Activated CD4-positive, alpha-beta T cell treated with anti-CD3 and anti-CD28 coated beads, Interleukin-2, amount 50 U/mL, for 48 hours (primary cell): ENCODE measurements at regions not wholly inside any gene's neighbourhood (a gene's known extent, or its start where the extent isn't known, plus 50 kb on each side); places are given as distances from the start of the nearest gene placed in this dataset.
"Not testable (repeated sequence)": the region's sequence is repeated elsewhere in the genome, so short reads cannot be mapped to it uniquely, and the experiment has no call there.

Experiments
- DNase-seq, 2 experiments: peaks; one replicate each; pipeline ENCODE4 v3.0.0-alpha.2; 2020

DNA sequence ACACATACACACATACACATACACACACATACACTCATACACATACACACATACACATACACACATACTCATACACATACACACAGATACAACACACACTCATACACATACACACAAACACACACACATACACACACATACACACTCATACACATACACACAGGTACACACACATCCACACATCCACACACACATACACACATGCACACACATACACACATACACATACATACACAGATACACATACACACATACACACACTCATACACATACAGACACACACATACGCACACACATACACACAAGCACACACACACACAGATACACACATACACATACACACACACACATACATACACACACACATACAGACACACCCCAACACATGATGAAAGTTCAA is 729.1 kb upstream of the SOX11 start:
- DNase-seq, result no peak

DNA sequence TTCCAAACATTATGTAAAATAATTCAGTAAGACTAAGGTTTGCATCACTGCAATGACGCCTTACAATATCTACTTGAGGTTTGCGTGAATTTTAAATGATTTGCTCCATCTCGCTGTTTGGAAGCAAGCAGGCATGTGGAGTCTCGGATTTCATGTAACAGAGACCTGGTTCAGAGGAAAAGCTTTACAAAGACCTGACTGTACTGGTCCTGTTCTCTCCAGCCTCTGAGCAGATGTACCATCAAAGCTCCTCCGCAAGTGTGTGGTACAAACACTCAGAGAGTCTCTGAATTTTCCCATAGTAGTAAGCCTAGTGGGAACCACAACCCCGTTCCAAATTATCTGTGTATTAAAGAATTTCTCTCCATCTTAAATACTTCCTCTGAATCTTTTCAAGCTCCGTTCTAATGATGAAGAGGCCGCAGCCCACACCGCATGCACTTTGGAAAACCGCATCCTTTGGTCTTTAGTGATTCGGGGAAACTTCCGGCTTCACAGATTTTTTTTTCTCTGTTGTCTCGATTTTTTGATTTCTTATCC is 728.1 kb upstream of the SOX11 start:
- DNase-seq, result no peak

DNA sequence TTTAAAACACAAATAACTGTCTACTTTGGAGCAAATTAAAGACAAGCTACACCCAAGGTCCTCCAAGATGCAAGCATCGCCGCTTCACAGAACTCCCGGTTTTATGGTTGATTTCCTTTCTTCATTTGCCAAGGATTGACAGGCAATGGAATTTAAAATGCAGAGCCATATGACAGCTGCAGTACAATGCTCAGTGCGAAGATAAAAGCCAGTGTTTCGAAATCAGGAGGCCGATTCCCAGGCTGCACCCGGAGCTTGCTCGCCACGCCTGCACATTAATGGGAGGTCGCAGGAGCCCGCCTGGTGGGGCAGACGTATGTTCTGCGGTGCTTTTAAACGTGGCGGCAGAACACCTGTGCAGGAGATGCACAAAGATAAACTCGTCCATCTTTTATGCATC is 727.6 kb upstream of the SOX11 start:
- DNase-seq, result no peak

DNA sequence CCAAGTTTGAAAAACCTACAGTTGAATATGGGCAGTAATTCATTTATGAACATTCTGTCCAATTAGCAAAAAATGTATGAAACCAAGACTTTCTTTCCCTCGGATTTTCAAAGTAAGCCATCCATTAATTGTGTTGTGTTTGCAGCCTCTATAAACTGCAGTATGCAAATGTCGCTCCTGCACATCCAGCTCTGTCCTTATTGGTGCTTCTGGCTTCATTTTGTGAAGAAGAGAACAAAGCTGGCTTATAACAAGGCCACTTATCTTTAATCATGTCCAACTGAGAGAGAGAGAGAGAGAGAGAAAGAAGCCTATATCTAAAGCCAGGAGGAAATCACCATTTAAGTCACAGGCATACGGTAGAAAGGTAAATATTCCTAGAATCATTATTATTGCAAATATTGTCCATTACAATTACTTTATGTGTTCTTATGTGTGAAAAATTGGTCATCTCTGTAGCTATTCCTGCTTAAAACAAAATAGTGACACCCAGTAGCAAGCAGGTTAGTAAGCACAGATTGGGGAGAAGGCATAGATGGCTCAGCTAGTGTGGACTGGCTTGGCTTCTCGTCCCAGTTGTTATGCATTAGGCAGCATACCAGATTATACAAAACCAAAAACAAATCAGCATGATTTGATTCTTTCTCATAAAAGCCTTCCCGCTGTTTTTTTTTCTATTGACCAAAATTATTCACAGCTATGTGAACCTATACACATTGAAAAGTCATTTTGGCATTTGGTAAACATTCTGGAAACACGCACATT is 726.4 kb upstream of the SOX11 start:
- no peak for DNase-seq

DNA sequence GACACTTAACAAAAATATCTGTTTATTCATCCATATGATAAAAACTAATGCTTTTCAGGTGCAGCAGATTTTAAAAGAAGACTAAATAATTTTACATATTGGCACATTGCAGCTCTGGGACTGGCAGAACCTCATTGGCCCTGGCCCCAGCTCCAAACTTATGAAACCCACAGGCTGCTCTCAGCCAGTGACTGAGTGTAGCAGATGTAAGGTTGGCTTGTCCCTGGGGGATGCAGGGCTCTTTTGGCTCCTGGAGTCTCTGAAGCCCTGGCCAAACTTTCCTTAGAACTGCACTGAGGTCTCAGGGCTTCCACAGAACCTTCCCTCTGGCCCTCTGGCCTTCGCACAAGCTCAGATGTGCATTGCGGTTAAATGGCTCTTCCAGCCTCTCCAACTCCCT is 725.0 kb upstream of the SOX11 start:
- no peak for DNase-seq

DNA sequence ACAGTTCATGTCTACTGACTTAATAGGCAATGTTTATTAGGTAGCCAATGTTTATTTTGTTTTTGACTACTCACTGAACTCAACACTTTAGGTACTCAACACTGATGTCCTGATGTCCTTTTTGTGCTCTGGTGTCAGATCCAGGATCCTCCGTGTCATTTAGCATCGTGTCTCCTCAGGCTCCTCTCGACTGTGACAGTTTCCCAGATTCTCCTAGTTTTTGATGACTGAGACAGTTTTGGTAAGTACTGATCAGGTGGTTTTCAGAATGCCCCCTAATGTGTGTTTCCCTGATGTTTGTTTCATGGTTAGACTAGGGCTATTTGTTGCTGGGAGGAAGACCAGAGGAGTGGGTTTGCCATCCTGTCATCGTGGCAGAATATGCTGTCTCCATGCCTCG is 719.7 kb upstream of the SOX11 start:
- DNase-seq, result no peak

DNA sequence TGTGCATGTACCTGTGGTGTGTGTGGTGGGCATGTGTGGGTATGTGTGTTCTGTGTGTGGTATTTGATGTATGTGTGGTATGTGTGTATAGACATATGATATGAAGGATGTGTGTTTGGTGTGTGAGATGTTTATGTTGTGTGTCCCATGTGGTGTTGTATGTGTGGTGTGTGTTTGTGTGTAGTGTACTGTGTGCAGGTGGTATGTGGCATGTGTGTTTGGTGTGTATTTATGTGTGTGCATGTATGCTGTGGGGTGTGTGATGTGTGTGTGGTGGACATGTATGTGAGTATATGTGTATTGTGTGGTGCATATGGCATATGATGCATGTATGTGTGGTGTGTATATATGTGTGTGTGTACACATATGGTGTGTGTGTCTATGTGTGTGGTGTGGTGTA is 718.8 kb upstream of the SOX11 start:
- no peak for DNase-seq

DNA sequence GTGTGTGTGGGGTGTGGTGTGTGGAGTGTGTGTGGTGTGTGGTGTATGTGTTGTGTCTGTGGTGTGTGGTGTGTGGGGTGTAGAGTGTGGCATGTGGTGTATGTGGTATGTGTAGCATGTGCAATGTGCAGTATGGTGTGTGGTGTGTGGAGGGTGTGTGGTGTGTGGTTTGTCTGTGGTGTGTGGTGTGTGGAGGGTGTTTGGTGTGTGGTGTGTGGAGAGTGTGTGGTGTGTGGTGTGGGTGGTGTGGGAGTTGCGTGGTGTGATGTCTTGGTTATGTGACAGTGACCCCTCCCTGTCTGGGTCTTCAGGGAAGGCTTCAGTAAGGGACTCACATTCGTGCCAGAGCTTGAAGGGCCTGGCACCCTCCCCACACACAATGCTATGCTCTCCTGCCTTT is 718.2 kb upstream of the SOX11 start:
- no peak for DNase-seq

DNA sequence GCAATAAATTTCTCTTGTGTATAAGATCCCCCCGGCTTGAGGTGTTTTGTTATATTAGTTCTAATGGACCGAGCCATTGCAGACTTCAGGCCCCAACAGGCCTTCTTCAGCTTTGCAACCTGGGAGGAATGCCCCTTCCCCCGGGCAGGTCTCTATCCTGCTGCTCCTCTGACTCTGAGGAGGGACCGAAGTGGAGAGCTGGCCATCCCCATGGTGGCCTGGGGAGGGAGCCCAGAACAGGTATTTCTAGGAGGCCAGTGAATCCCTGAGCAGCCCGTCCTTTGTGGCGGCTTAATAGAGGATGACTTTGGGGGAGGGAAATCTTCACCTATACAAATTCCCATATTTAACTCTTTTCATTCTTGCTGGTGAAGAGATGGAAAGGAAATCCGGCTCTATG is 715.8 kb upstream of the SOX11 start:
- no peak for DNase-seq

DNA sequence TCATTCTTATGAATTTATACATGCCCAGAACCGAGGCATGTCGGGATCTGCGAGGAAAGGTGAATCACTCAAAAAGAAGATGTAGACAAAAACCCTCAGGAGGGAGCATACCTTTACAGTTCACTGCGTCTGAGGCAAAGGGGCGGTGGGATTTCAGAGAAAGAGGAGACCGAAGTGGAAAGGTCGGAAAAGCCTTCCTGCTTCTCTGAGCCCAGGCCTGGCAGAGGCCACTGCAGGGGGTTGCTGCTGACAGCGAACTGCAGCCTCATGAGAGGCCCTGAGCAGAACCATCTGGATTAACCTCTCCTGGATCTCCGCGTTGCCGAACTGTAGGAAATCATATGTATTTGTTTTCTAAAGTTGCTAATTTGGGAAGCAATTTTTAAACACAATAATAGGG is 713.1 kb upstream of the SOX11 start:
- DNase-seq, result no peak

DNA sequence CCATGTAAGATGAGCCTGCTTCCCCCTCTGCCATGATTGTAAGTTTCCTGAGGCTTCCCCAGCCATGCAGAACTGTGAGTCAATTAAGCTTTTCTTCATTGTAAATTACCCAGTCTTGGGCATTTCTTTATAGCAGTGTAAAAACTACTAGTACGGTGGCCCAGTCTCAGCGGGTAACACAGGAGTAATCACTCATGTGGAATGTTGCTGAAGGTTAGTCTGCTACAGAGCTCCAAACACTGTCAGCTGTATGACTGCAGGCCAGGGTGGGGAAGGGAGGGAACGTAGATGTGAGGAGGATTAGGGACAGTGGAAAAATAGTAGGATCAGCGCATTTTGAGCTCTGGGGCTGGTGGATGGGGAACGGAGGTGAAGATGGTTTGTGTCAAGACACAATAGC is 711.2 kb upstream of the SOX11 start:
- no peak for DNase-seq

DNA sequence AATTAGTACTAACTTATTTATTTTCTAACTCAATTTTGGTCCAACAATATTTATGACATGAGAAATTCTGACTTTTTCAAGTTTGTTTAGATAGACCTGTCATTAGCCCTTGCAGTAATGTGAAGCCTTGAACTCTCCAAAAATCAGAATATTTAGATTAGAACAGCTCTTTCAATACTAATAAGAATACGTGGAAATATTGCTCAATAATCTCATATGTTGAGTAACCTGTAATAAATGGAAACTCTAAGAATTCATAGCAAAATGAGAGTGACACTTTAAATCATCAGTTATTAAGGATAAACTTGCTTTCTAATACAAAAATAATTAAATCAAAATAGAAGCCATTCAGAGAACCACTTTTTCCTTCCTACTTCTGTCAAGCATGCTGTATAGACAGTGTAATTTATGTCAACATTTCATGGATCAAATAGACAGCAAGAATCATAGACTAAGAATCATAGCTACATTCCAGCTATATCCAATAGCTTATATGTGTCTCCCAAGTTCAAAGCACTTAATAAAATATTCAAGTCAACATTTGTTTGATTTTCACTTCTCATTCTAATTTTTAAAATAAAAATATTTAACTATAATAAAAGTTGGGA is 710.3 kb upstream of the SOX11 start:
- no peak for DNase-seq

DNA sequence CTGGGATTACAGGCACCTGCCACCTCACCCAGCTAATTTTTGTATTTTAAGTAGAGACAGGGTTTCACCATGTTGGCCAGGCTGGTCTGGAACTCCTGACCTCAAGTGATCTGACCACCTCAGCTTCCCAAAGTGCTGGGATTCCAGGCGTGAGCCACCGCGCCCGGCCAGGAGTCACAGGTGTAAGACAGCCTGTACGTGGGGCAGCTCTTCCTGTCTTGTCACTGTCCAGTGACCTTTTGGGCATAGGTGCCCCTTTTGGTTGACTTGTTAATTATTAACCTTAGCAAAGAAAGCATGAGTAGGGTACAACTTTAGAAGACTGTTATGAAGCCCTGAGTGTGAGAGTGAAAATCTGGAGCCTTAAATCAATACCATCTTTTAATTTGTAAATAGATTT is 703.7 kb upstream of the SOX11 start:
- DNase-seq, result not testable (repeated sequence)

DNA sequence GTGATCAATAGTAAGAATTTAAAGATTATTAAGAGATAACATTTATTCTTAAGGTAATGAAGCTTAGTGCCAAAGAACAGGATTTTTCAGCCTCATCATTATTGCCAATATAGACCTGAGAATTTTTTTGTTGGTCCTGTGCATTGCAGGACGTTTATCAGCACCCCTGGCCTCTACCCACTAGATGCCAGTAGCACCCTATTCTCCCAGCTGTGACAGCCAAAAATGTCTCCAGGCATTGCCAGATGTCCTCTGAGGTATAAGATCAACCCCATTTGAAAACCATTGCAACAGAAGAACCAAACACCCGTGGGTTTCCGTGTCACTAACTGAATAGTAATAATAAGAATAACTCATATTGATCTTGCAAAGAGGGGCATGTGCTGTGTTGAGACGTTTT is 700.0 kb upstream of the SOX11 start:
- DNase-seq, result no peak

DNA sequence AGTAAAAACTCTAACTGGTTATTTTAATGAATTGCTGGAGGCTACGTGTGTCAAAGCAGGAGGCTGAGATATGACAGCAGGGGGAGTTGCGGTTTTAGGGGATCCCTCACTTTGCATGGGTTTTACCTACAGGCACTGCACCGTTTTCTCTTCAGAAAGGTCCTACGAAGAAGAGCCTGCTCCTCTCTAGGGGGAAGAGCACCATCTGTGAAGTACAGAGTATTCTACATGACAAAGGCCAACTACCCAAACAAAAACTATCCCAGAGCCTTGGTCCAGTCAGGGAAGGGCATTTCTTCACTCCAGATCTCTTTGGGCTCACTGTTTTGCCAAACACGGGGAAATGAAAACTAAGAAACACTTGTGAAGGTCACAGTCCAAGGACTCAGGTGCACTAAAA is 696.7 kb upstream of the SOX11 start:
- DNase-seq, result no peak

DNA sequence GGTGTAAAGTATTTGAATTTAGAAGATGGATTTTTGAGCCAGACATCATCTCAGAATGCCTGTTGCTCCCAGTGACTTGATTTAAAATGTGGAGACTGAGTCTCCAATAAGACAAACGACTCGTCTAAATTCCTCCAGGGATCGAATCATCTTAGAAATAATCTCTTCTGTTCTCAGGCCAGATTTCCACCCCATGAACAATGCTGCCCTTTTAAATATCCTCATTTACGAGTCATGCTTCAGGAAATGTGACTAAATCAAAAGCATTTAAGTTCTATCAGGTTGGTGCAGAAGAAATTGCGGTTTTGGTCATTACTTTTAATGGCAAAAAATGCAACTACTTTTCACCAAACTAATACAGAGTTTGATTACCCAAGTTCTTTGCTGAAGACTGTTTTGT is 684.6 kb upstream of the SOX11 start:
- DNase-seq, result no peak

DNA sequence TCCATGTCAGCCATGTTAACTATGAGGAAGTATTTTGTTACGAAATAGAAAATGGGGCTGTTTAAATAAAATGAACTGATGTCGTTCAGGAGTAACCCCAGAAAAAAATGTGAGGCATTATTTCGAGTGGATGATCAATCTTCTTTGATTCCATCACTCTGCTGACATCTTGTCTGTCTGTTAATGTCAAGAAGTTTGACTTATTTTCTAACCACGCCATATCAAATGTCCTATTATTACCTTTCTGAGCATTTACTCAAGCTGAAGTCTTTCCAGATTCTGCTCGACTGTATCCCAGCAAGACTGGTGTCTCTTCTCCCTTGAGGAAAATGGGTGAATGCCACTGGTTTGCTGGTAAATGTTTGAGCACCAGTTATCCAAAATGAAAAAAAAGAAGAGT is 672.9 kb upstream of the SOX11 start:
- DNase-seq, result no peak

DNA sequence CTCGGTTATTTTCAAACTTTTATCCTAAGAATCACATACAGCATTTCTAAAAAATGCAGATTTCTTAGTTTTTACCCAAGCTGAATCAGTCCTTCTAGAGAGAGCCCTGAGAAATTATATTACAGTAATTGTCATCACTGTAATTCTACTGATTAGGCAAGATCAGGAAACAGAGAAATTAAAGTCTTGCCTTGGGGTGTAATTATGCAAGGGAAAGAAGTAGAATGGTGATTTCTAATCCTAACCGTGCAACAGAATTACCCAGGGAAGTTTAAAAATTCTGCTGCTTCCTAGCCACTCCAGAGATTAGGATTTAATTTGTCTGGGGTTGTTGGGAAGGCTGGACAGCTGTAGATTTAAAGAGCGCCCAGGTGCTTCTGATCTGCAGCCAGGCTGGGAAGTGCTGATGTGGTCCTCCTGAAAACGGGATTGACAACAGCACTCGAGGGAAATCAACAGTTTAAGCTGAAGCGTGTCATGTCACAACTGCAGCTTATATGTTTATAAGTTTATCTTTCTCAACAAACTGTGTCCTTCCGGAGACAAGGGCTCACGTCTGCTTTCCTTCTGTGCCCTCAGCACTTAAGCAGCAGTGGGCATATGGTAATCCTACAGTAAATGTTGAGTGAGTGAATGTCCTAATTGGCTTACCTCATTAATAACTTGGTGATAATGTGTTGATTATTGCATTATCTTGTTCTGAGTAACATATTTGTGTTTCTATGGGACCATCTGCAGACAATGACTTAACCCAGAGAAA is 671.9 kb upstream of the SOX11 start:
- no peak for DNase-seq

DNA sequence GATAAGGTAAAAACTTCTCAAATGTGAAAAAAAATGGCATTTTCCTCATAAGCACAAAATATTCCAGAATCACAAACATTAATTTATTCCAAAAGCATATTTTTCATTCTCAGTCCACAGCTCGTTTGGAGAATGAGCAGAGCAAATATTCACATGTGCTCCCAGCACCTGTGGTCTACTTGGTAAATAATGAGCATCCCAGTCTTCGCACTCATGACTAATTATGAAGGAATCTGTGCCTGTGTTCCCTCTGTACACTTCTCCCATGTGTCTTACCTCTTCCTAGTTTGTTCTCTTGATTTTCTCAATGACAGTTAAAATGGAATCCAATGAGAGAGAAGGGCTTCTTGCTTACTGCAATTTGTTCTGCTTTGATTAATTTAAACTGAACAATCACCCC is 671.0 kb upstream of the SOX11 start:
- DNase-seq, result no peak

DNA sequence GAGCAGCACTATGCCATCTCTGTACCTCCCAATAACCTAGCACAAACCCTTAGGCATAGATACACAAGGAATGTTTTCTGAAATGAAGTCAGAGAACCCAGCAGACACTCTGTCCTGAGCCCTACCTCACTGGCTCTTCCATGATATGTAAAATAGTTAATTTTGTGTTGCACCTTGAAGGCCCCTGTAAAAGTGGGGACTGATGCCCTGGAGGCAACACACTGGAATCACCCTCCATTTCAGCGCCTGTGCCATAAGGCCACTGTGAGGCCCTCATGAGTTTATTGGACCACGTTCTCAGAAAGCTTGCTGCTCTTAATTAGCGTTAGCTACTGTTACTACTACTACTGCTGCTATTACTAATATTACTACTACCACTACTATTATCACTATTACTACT is 670.1 kb upstream of the SOX11 start:
- DNase-seq, result no peak

DNA sequence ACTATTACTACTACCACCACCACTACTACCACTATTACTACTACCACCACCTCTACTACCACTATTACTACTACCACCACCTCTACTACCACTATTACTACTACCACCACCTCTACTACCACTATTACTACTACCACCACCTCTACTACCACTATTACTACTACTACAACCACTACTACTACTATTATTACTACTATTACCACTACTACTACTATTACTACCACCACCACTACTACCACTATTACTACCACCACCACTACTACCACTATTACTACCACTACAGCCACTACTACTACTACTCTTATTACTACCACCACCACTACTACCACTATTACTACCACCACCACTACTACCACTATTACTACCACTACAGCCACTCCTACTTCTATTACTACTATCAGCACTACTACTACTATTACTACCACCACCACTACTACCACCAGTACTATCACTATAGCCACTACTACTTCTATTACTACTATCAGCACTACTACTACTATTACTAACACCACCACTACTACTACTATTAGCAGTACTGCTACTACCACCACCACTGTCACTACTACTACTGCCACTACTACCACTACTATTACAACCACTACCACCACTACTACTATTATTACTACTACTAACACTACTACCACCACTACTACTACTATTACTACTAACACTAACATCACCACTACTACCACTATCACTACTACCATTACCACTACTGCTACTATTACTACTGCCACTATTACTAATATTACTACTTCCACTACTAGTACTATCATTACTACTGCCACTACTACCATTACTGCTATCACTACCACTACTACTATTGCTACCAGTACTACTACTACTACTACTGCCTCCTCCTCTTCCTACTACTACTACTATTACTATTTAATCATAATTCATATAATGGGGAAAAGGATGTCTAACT is 669.2 kb upstream of the SOX11 start:
- DNase-seq, result not testable (repeated sequence)

DNA sequence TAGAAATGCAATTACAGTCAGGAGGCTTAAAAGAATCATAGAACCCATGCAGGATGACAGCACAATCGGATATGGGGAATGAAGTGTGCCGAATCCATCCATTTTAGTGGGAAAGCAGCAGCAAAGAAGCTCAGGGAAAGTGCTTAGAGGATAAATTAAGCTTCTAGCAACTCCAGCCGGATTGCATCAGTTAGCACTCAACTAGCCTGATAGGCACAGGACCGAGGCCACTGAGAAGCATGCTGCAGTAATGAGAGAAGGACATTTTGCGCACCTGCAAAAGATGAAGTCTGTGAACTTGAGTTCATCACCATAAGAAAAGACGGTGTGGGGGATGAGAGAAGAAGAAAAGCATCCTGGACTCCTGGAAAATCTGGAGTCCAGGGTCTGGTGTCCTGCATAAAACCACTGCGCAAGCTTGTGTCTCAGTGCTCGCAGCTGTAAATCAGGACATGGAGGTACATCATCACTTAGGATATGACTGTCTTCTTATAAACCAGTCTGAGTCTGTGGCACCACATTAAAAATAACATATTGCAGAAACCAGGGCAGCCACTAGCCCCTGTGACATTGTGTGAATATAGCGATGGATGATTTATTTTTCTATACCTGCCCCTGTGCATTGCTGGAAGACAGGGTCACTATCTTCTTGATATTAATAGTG is 665.5 kb upstream of the SOX11 start:
- DNase-seq, result no peak
